ENCODE measurements at regions not wholly inside any gene's neighbourhood (a gene's known extent, or its start where the extent isn't known, plus 50 kb on each side); places are given as distances from the start of the nearest gene placed in this dataset.

DNA sequence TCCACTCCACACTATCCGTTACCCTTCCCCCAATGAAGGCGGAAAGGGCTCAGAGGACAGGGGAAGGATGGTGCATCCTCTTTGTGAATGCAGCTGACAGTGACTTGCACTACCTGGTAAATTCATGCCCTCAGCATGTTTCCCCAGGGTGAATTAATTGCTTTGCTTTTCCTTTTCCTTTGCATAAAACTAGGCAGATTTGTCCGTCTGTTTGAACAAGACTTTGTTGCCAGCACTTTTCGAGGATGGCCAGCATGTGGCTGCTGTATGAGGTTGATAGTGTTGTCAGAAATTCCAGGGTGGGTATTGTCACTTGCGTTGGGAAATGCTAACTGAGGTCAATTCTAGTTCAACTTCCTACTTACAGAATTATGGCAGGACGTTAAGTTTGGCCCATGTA is 79.0 kb upstream of the RARB start:
- no peak overlapping the region for H3K27ac ChIP-seq
- H3K4me3 ChIP-seq, result no peak overlapping the region

- no peak overlapping the region for H3K27ac ChIP-seq
- H3K4me3 ChIP-seq, result no peak overlapping the region
Measured at GRCh38 chr3:25349828-25350724, 78.0 kb upstream of the RARB start.

- Histone ChIP-seq H3K27ac (no peak overlapping the region), H3K4me3 (no peak overlapping the region)
Measured at GRCh38 chr3:25350725-25351114, 77.3 kb upstream of the RARB start.

GRCh38 chr3:25354071-25354470 is 74.0 kb upstream of the RARB start:
- peak overlapping the region in 1 of 21 experiments; percentile 16 for H3K27ac ChIP-seq
- no peak overlapping the region for H3K4me3 ChIP-seq

GRCh38 chr3:25355034-25355885 is 72.8 kb upstream of the RARB start:
- Histone ChIP-seq H3K4me3 (no peak overlapping the region), H3K27ac (peak overlapping the region in 2 of 21 experiments; percentile 22 to 23)

GRCh38 chr3:25355998-25356397 is 72.1 kb upstream of the RARB start:
- H3K4me3 ChIP-seq, result no peak overlapping the region
- no peak overlapping the region for H3K27ac ChIP-seq

DNA sequence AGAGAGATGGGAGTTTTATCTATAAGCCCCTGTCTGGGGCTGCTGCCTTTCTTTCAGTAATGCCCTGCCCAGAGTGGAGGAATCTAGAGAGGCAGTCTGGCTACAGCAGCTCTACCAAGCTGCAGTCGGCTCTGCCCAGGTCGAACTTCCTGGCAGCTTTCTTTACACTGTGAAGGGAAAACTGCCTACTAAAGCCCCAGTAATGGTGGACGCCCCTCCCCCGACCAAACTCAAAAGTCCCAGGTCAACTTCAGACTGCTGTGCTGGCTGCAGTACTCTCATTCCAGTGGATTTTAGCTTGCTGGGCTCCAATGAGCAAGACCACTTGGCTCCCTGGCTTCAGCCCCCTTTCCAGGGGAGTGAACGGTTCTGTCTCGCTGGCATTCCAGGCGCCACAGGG is 65.9 kb upstream of the RARB start:
- no peak overlapping the region for H3K4me3 ChIP-seq

GRCh38 chr3:25365636-25366035 is 62.4 kb upstream of the RARB start:
- H3K27ac ChIP-seq, result no peak overlapping the region
- no peak overlapping the region for H3K4me3 ChIP-seq

More for the DNA sequence above, 65.9 kb upstream of the RARB start:
- no peak overlapping the region for H3K27ac ChIP-seq

- Histone ChIP-seq H3K4me3 (no peak overlapping the region), H3K27ac (no peak overlapping the region)
Measured at GRCh38 chr3:25367025-25367424, 61.0 kb upstream of the RARB start.

DNA sequence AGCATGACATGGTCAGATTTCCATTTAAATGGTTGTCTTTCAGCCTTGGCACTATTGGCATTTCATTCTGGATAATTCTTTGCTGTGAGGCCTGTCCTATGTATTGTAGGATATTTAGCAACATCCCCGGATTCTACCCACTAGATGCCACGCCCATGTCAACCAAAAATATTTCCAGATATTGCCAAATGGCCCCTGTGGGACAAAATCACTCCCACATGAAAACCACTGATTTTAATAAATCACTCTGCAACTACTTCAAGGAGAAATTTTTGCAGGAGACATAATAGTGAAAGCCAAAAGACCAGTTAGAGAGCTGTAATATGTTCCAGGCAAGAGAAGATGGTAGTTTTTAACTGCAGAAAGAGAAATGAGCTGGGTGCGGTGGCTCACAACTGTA is 55.9 kb upstream of the RARB start:
- Histone ChIP-seq H3K27ac (no peak overlapping the region), H3K4me3 (no peak overlapping the region)

DNA sequence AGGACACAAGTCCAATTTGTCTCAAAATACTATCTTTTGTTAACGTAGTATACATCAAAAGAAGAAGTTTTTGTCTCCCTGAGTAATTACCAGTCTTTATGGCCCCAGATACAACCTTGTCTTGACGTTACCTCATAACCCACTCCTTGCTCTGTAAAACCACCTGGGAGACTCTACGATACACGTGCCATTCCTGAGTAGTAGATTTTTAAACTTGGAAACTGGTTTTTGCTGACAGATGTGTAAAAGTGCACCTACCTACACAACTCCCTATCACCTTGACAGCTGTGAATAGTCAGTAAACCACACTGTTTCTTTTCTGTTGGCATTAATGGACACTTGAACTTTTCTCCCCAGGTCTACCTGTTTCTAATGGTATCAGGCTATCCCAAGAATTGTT is 51.7 kb upstream of the RARB start:
- no peak overlapping the region for H3K27ac ChIP-seq
- H3K4me3 ChIP-seq, result no peak overlapping the region

- Histone ChIP-seq H3K4me3 (no peak overlapping the region), H3K27ac (no peak overlapping the region)
Measured at GRCh38 chr3:25377042-25377441, 51.0 kb upstream of the RARB start.
